PFSK-1 (cell line): ENCODE measurements at regions not wholly inside any gene's neighbourhood (a gene's known extent, or its start where the extent isn't known, plus 50 kb on each side); places are given as distances from the start of the nearest gene placed in this dataset.

Source experiments
- FOXP2 ChIP-seq: optimal IDR thresholded peaks from 2 replicates; pipeline ENCODE3; 2011; ENCODE audit warnings: borderline replicate concordance, control low read depth, inconsistent platforms; ENCODE audit not compliant: insufficient read depth; ENCODE audit errors: extremely low read length, extremely low read depth
- POLR2AphosphoS5 ChIP-seq: IDR thresholded peaks from 2 replicates; pipeline ENCODE4 v1.6.1; 2012; ENCODE audit warnings: low read depth, mild to moderate bottlenecking, control low read depth, low read length, moderate library complexity
- REST ChIP-seq, 2 experiments: IDR thresholded peaks; 2 replicates each; pipeline versions ENCODE4 v1.6.1 to v1.8.0; 2011 to 2012; ENCODE audit warnings: low read depth in 2 of 2, low read length in 2 of 2, control low read depth in 1 of 2, inconsistent platforms in 1 of 2, mild to moderate bottlenecking in 1 of 2, moderate library complexity in 1 of 2; ENCODE audit not compliant: insufficient read depth in 1 of 2
- SIN3A ChIP-seq: IDR thresholded peaks from 2 replicates; pipeline ENCODE4 v1.6.1; 2012; ENCODE audit warnings: mild to moderate bottlenecking, low read length, moderate library complexity, borderline replicate concordance; ENCODE audit not compliant: insufficient read depth
- TAF1 ChIP-seq: IDR thresholded peaks from 2 replicates; pipeline ENCODE4 v1.6.1; 2012; ENCODE audit warnings: low read length, control low read depth, borderline replicate concordance; ENCODE audit not compliant: insufficient read depth

GRCh38 chr9:121597698-121598166 is 53.7 kb upstream of the DAB2IP start:
- TF ChIP-seq POLR2AphosphoS5, result no peak

GRCh38 chr9:121598167-121598964 is 53.1 kb upstream of the DAB2IP start:
- TF ChIP-seq SIN3A, result no peak
- TF ChIP-seq REST (IDR thresholded peaks at IDR 0.05; ENCODE audit: insufficient read depth in 1 of 2, low read depth in 2 of 2, low read length in 2 of 2), result no peak
- no peak for TF ChIP-seq FOXP2
- no peak for TF ChIP-seq TAF1
- no peak for TF ChIP-seq POLR2AphosphoS5

GRCh38 chr9:121598965-121599871 is 52.2 kb upstream of the DAB2IP start:
- no peak for TF ChIP-seq POLR2AphosphoS5
- TF ChIP-seq TAF1, result no peak
- no peak for TF ChIP-seq REST (IDR thresholded peaks at IDR 0.05; ENCODE audit: insufficient read depth in 1 of 2, low read depth in 2 of 2, low read length in 2 of 2)
- TF ChIP-seq SIN3A, result no peak
- no peak for TF ChIP-seq FOXP2

- TF ChIP-seq REST (IDR thresholded peaks at IDR 0.05; ENCODE audit: insufficient read depth in 1 of 2, low read depth in 2 of 2, low read length in 2 of 2) (no peak), SIN3A (no peak), TAF1 (no peak), FOXP2 (no peak), POLR2AphosphoS5 (no peak)
Measured at GRCh38 chr9:121599872-121600585, 51.4 kb upstream of the DAB2IP start.

- TF ChIP-seq TAF1 (no peak), POLR2AphosphoS5 (no peak), REST (IDR thresholded peaks at IDR 0.05; ENCODE audit: insufficient read depth in 1 of 2, low read depth in 2 of 2, low read length in 2 of 2) (no peak), SIN3A (no peak), FOXP2 (no peak)
Measured at GRCh38 chr9:121601194-121601593, 50.2 kb upstream of the DAB2IP start.
